ENCODE measurements at regions not wholly inside any gene's neighbourhood (a gene's known extent, or its start where the extent isn't known, plus 50 kb on each side); places are given as distances from the start of the nearest gene placed in this dataset.

DNA sequence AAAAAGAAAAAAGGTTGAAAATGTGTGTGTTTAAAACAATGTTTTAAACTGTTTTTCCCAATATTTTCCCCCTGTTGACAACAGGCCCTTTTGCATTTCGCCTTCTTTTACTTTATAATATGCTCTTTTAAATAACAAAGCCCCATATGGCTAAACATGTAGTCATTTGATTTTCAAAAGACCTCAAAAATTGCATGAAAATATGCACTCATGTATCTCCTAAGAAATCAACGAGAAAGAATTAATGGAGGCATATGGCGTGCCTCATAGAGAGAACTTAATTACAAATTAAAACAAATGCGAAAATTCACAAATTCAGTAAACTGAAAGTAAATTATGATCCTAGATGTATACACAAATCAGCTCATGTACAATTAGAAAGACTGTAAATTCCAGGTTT lies 202.6 kb upstream of the FOXN3 start:
- TF ChIP-seq, protein P1, sequence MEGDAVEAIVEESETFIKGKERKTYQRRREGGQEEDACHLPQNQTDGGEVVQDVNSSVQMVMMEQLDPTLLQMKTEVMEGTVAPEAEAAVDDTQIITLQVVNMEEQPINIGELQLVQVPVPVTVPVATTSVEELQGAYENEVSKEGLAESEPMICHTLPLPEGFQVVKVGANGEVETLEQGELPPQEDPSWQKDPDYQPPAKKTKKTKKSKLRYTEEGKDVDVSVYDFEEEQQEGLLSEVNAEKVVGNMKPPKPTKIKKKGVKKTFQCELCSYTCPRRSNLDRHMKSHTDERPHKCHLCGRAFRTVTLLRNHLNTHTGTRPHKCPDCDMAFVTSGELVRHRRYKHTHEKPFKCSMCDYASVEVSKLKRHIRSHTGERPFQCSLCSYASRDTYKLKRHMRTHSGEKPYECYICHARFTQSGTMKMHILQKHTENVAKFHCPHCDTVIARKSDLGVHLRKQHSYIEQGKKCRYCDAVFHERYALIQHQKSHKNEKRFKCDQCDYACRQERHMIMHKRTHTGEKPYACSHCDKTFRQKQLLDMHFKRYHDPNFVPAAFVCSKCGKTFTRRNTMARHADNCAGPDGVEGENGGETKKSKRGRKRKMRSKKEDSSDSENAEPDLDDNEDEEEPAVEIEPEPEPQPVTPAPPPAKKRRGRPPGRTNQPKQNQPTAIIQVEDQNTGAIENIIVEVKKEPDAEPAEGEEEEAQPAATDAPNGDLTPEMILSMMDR (IDR thresholded peaks at IDR 0.05; ENCODE audit: low read depth, low read length) = no peak
- TF ChIP-seq POLR2A (IDR thresholded peaks at IDR 0.05; ENCODE audit: extremely low read depth, insufficient read length) (no peak), MAX (IDR thresholded peaks at IDR 0.05; ENCODE audit: low read depth, low read length) (no peak), MYC (IDR thresholded peaks at IDR 0.05; ENCODE audit: low read depth, low read length) (no peak)

Data from NB4 (cell line).